ENCODE measurements at regions not wholly inside any gene's neighbourhood (a gene's known extent, or its start where the extent isn't known, plus 50 kb on each side); places are given as distances from the start of the nearest gene placed in this dataset.

DNA sequence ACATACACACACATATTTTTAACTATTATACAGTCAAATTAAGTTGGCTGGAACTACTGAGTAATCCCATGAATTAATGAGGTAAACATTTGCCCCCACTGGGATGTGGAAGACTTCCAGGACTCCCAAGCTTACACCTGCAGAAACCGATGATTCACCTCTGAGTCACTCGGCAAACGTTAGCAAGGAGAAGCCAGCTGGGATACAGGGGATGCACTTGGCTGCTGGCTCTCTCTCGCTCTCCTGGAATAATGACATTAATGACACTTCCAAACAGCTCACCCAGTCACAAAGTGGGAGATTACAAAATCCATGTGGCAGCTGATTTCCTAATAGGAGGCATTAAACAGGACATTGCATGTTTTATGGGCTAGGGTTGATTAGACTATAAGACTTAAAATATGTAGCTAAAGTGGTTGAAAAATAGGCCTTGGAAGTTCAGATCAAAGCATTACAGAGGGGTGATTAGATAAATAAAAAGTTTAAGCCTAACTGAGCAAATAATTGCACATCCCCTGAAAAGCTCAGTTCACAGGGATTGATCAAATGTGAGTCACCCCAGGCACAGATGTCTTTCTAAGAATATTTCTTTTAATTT is 500.9 kb downstream of the SOX2 start:
- Histone ChIP-seq H3K9me3 (ENCODE audit: control insufficient read depth in 4 of 4, insufficient read depth in 3 of 4, low read length in 3 of 4) (no peaks in the 10 kb centered on the region), H3K9ac (ENCODE audit: insufficient read depth in 1 of 2, low read length in 2 of 2) (no peak overlapping the region), H3K36me3 (ENCODE audit: control insufficient read depth in 4 of 4, insufficient read depth in 4 of 4, low read length in 4 of 4) (no peaks in the 10 kb centered on the region), H3K27ac (ENCODE audit: low read depth in 1 of 2, low read length in 1 of 2) (no peak overlapping the region), H3K4me3 (no peak overlapping the region), H3K27me3 (ENCODE audit: control insufficient read depth in 3 of 3, insufficient read depth in 3 of 3, low read length in 2 of 3) (peaks cover 0 to 3% (median 0%) of the 10 kb centered on the region in 3 donors), H3K4me1 (ENCODE audit: control insufficient read depth in 5 of 5, insufficient read depth in 5 of 5, low read length in 5 of 5) (peaks cover 0 to 16% (median 0%) of the 10 kb centered on the region in 5 donors)
- TF ChIP-seq, protein P1, sequence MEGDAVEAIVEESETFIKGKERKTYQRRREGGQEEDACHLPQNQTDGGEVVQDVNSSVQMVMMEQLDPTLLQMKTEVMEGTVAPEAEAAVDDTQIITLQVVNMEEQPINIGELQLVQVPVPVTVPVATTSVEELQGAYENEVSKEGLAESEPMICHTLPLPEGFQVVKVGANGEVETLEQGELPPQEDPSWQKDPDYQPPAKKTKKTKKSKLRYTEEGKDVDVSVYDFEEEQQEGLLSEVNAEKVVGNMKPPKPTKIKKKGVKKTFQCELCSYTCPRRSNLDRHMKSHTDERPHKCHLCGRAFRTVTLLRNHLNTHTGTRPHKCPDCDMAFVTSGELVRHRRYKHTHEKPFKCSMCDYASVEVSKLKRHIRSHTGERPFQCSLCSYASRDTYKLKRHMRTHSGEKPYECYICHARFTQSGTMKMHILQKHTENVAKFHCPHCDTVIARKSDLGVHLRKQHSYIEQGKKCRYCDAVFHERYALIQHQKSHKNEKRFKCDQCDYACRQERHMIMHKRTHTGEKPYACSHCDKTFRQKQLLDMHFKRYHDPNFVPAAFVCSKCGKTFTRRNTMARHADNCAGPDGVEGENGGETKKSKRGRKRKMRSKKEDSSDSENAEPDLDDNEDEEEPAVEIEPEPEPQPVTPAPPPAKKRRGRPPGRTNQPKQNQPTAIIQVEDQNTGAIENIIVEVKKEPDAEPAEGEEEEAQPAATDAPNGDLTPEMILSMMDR (IDR thresholded peaks at IDR 0.05; ENCODE audit: control extremely low read depth, extremely low read depth): no peak
- ATAC-seq (ENCODE audit: insufficient read depth, low FRiP score): peak; percentile 79
- 38 to 62% methylated on average over 4 of the region's 4 CpGs for WGBS, 2 donors
- DNase-seq: peak; percentile 18 to 63 (median 54)

DNA sequence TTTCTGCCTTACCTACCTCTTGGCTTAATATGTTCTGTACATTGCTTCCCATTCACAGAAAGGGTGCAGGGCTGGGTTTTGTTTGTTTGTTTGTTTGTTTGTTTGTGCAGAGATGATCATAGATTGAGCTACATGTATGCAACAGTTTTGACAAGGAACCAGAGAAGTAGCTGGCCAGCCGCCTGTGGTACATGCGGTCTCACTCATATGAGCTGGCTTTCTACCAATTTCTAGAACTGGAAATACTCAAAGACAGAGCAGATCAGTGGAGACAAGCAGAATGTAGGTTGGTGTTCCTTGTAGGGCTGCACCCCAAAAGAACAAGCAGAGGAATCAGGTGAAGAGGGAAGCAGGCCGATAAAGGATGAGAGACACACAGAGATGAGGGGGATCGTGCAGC is 502.7 kb downstream of the SOX2 start:
- DNase-seq (peak; percentile 50 to 77 (median 67)), ATAC-seq (ENCODE audit: insufficient read depth, low FRiP score) (no peak)
- H3K4me3 ChIP-seq: no peak overlapping the region
- H3K27me3 ChIP-seq (ENCODE audit: control insufficient read depth in 3 of 3, insufficient read depth in 3 of 3, low read length in 2 of 3): peaks cover 0 to 8% (median 0%) of the 10 kb centered on the region in 3 donors
- no peaks in the 10 kb centered on the region for H3K36me3 ChIP-seq (ENCODE audit: control insufficient read depth in 4 of 4, insufficient read depth in 4 of 4, low read length in 4 of 4)
- no peaks in the 10 kb centered on the region for H3K9me3 ChIP-seq (ENCODE audit: control insufficient read depth in 4 of 4, insufficient read depth in 3 of 4, low read length in 3 of 4)
- peaks cover 0 to 16% (median 0%) of the 10 kb centered on the region in 5 donors for H3K4me1 ChIP-seq (ENCODE audit: control insufficient read depth in 5 of 5, insufficient read depth in 5 of 5, low read length in 5 of 5)
- no peak overlapping the region for H3K9ac ChIP-seq (ENCODE audit: insufficient read depth in 1 of 2, low read length in 2 of 2)
- 79 to 85% methylated on average over 4 of the region's 4 CpGs for WGBS, 2 donors
- TF ChIP-seq, protein P1 (IDR thresholded peaks at IDR 0.05; ENCODE audit: control extremely low read depth, extremely low read depth): no peak
- no peak overlapping the region for H3K27ac ChIP-seq (ENCODE audit: low read depth in 1 of 2, low read length in 1 of 2)

DNA sequence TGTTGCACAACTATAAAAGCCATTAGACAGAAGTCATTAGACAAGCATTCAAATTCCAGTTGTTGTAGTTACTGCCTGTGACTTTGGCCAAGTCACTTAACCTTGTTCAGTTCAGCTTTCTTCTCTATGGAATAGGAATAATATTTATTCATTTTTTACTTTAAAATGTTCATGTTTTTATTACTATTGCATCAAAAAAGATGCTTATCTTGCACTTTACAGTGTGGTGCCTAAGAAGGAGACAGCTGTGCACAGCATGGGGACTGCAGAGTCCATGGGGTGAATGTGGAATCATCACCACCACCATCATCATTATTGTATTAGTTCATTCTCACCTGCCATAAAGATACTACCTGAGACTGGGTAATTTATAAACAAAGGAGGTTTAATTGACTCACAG is 504.2 kb downstream of the SOX2 start:
- H3K4me1 ChIP-seq (ENCODE audit: control insufficient read depth in 5 of 5, insufficient read depth in 5 of 5, low read length in 5 of 5): peaks cover 0 to 16% (median 0%) of the 10 kb centered on the region in 5 donors
- H3K4me3 ChIP-seq: no peak overlapping the region
- no peak for ATAC-seq (ENCODE audit: insufficient read depth, low FRiP score)
- no peak overlapping the region for H3K9ac ChIP-seq (ENCODE audit: insufficient read depth in 1 of 2, low read length in 2 of 2)
- no peaks in the 10 kb centered on the region for H3K9me3 ChIP-seq (ENCODE audit: control insufficient read depth in 4 of 4, insufficient read depth in 3 of 4, low read length in 3 of 4)
- H3K36me3 ChIP-seq (ENCODE audit: control insufficient read depth in 4 of 4, insufficient read depth in 4 of 4, low read length in 4 of 4): no peaks in the 10 kb centered on the region
- no peak overlapping the region for H3K27ac ChIP-seq (ENCODE audit: low read depth in 1 of 2, low read length in 1 of 2)
- TF ChIP-seq, protein P1 (IDR thresholded peaks at IDR 0.05; ENCODE audit: control extremely low read depth, extremely low read depth): no peak
- DNase-seq: no peak
- peaks cover 0 to 8% (median 0%) of the 10 kb centered on the region in 3 donors for H3K27me3 ChIP-seq (ENCODE audit: control insufficient read depth in 3 of 3, insufficient read depth in 3 of 3, low read length in 2 of 3)
